ENCODE measurements at regions not wholly inside any gene's neighbourhood (a gene's known extent, or its start where the extent isn't known, plus 50 kb on each side); places are given as distances from the start of the nearest gene placed in this dataset.

DNA sequence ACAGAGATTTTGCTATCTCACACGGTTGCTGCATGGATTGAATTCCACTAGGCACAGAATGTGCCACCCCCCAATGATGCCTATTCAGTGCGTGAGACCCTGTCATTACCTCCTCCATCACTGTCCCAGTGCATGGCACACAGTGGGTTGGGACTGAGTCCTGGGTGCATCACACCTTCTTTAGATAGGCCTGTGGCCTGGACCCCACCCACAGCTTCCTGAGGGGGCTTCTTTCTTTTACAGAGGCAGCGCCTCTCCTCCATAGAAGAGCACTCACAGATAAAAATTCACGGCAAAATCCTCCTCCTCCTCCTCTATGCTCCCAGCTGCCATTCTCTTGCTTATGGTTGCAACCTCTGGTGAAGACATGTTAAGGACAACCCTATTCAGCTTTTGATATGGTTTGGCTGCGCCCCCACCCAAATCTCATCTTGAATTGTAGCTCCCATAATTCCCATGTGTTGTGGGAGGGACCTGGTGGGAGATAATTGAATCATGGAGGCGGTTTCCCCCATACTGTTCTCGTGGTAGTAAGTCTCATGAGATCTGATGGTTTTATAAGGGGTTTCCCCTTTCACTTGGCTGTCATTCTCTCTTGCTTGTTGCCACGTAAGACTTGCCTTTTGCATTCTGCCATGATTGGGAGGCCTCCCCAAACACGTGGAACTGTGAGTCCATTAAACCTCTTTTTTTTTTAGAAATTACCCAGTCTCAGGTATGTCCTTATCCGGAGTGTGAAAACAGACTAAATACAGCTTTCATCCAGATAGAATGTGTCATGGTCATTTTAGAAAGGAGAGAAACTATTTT, 147.6 kb downstream of the KLF13 start:
- no TSS peak for BruUV-seq (replicated peaks)
- intact Hi-C loops (cut with micrococcal nuclease) (no loop called here), dilution Hi-C loops (cut with MboI; ENCODE audit: extremely low pct_ligation_motif_present, low sequenced_read_pairs) (no loop called here)
- H3K27me3 ChIP-seq (ENCODE audit: control insufficient read depth in 2 of 2, insufficient read depth in 2 of 2, low read length in 2 of 2), result peaks cover 2 to 5% of the 10 kb centered on the region in 2 experiments
- H3K4me1 ChIP-seq (ENCODE audit: control insufficient read depth, extremely low read depth, insufficient read depth, low read length), result no peaks in the 10 kb centered on the region
- no peaks in the 10 kb centered on the region for H3K36me3 ChIP-seq (ENCODE audit: control insufficient read depth in 2 of 2, extremely low read depth in 1 of 2, insufficient read depth in 2 of 2, low read length in 2 of 2)
- DNase-seq (ENCODE audit: low read depth, low spot score) (no peak), FAIRE-seq (no peak)
- no peaks in the 10 kb centered on the region for H3K9me3 ChIP-seq (replicated peaks; ENCODE audit: control insufficient read depth, insufficient read depth, low read length)
- ChIA-PET POLR2A (no interaction called here), CTCF (interaction anchor here (1.3 to 3.5 kb wide), 3 partner anchors 14 to 26 kb away, joined by 4 to 14 read pairs (median 4); no protein-coding TSS in a partner anchor)
- no peak overlapping the region for H3K27ac ChIP-seq (ENCODE audit: insufficient read depth, low read depth, low read length)
- H2AFZ ChIP-seq (ENCODE audit: low read depth, low read length), result no peak overlapping the region
- no peak overlapping the region for H3K4me2 ChIP-seq (ENCODE audit: insufficient read depth, low read length)
- no peak overlapping the region for H3K4me3 ChIP-seq (replicated peaks in 1 of 3; ENCODE audit: insufficient read depth in 1 of 3, low read depth in 1 of 3, low read length in 3 of 3)
- H3K79me2 ChIP-seq (ENCODE audit: control insufficient read depth, insufficient read depth, low read length), result no peaks in the 10 kb centered on the region
- TF ChIP-seq FOS (IDR thresholded peaks at IDR 0.05; ENCODE audit: borderline replicate concordance, insufficient read depth, low read length) (no peak), GATA2 (IDR thresholded peaks at IDR 0.05; ENCODE audit: insufficient read depth, insufficient read length, low read depth, low read length) (no peak), POLR2AphosphoS5 (IDR thresholded peaks at IDR 0.05; ENCODE audit: insufficient read depth, low read depth, low read length) (no peak), JUN (IDR thresholded peaks at IDR 0.05; ENCODE audit: borderline replicate concordance, insufficient read depth, insufficient read length, low read depth) (no peak), EZH2 (IDR thresholded peaks at IDR 0.05; ENCODE audit: borderline replicate concordance, low read depth, low read length, severe bottlenecking) (no peak), MYC (IDR thresholded peaks at IDR 0.05; ENCODE audit: low read depth, low read length) (no peak), POLR2A (IDR thresholded peaks at IDR 0.05; ENCODE audit: low read depth, low read length) (no peak)
- TF ChIP-seq, protein P1, sequence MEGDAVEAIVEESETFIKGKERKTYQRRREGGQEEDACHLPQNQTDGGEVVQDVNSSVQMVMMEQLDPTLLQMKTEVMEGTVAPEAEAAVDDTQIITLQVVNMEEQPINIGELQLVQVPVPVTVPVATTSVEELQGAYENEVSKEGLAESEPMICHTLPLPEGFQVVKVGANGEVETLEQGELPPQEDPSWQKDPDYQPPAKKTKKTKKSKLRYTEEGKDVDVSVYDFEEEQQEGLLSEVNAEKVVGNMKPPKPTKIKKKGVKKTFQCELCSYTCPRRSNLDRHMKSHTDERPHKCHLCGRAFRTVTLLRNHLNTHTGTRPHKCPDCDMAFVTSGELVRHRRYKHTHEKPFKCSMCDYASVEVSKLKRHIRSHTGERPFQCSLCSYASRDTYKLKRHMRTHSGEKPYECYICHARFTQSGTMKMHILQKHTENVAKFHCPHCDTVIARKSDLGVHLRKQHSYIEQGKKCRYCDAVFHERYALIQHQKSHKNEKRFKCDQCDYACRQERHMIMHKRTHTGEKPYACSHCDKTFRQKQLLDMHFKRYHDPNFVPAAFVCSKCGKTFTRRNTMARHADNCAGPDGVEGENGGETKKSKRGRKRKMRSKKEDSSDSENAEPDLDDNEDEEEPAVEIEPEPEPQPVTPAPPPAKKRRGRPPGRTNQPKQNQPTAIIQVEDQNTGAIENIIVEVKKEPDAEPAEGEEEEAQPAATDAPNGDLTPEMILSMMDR (IDR thresholded peaks at IDR 0.05; ENCODE audit: extremely low read depth in 1 of 2, insufficient read depth in 1 of 2, low read depth in 1 of 2, low read length in 2 of 2), result no peak
- TF ChIP-seq, protein P2, sequence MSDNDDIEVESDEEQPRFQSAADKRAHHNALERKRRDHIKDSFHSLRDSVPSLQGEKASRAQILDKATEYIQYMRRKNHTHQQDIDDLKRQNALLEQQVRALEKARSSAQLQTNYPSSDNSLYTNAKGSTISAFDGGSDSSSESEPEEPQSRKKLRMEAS (IDR thresholded peaks at IDR 0.05; ENCODE audit: insufficient read depth, insufficient read length), result no peak
- H4K20me1 ChIP-seq (replicated peaks; ENCODE audit: control insufficient read depth, extremely low read depth, insufficient read depth, low read length), result no peaks in the 10 kb centered on the region
- H3K9me1 ChIP-seq (replicated peaks; ENCODE audit: control insufficient read depth, extremely low read depth, insufficient read depth, low read length), result no peaks in the 10 kb centered on the region
- no peak overlapping the region for H3K9ac ChIP-seq (replicated peaks; ENCODE audit: extremely low read depth, insufficient read depth, low read length)

Data from endothelial cell of umbilical vein (primary cell).